ENCODE measurements at regions not wholly inside any gene's neighbourhood (a gene's known extent, or its start where the extent isn't known, plus 50 kb on each side); places are given as distances from the start of the nearest gene placed in this dataset. TPM values are rescaled to one million over a fixed set of nuclear protein-coding genes. Genes with fewer than 3 reads are reported as not detected.

DNA sequence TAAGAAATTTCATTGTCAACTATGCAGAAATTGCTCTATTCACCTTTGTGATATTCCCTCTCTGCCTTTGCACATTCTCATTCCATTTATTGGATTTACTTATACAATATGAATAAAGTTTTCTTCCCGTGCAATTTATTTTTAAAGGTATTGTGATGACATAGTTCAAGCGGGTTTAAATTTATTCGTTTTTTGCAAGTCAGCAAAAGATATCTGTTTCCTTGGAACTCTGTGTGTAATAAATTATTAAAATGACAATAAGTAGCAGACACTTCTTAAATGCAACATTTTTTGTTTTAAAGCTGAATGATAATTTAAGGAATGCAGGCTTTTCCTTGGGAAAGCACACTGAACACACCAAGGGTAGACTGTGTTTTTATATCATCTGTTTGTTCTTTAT, 143.1 kb downstream of the SLC41A2 start:
- Histone ChIP-seq H3K4me2 (ENCODE audit: low read depth, low read length, poor library complexity, severe bottlenecking) (no peak overlapping the region), H3K27me3 (ENCODE audit: low read length) (no peaks in the 10 kb centered on the region), H3K27ac (ENCODE audit: low read length) (no peak overlapping the region), H3K4me1 (ENCODE audit: low read length) (peaks cover 2% of the 10 kb centered on the region), H3K9me3 (ENCODE audit: low read length) (no peaks in the 10 kb centered on the region), H3K4me3 (ENCODE audit: low read length) (no peak overlapping the region), H3K36me3 (ENCODE audit: insufficient read depth, low read length) (no peaks in the 10 kb centered on the region), H4K20me1 (ENCODE audit: insufficient read depth, low read depth, low read length) (no peaks in the 10 kb centered on the region), H3K9ac (ENCODE audit: low read length) (no peak overlapping the region), H2AFZ (ENCODE audit: low read length) (no peak overlapping the region), H3K9me2 (replicated peaks; ENCODE audit: insufficient read depth, low read length) (no peaks in the 10 kb centered on the region), H3K79me2 (ENCODE audit: low read length) (no peaks in the 10 kb centered on the region)
- no peak for DNase-seq

Small RNA genes in the stretch of these regions (small RNA-seq; reads per million reads assigned to genes)
- gene RF00019 = not detected
